Astrocyte (in vitro differentiated cells and primary cell): ENCODE measurements at regions not wholly inside any gene's neighbourhood (a gene's known extent, or its start where the extent isn't known, plus 50 kb on each side); places are given as distances from the start of the nearest gene placed in this dataset.

ENCODE experiments used
- EZH2 ChIP-seq: IDR thresholded peaks from 2 replicates; pipeline ENCODE4 v1.6.1; 2012; ENCODE audit warnings: mild to moderate bottlenecking, low read length, inconsistent platforms; ENCODE audit not compliant: insufficient read depth
- TF ChIP-seq, protein P1 (sequence below): IDR thresholded peaks from 2 replicates; pipeline ENCODE4 v1.5.1; 2011; ENCODE audit warnings: low read depth, mild to moderate bottlenecking, inconsistent platforms, low read length, moderate library complexity; ENCODE audit not compliant: insufficient read depth

DNA sequence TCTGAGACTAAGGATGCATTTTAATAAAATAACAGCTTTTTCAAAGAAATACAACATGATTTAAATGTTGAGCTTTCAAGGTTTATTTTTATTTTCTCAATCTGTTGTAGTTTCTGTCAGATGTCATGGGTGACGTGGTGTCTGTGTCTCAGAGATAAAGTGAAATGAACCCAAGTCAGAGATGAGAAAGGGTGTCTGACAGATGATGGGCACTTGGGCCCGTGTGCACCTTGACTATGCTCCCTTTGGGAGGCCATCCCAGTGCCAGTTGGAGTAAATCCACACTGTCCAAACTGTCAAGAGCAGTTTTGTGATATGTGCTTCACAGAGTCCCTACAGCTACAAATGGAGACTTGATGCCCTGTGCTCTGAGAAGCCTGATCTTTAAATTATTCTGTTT lies 536.9 kb upstream of the FAM174A start:
- TF ChIP-seq, protein P1, sequence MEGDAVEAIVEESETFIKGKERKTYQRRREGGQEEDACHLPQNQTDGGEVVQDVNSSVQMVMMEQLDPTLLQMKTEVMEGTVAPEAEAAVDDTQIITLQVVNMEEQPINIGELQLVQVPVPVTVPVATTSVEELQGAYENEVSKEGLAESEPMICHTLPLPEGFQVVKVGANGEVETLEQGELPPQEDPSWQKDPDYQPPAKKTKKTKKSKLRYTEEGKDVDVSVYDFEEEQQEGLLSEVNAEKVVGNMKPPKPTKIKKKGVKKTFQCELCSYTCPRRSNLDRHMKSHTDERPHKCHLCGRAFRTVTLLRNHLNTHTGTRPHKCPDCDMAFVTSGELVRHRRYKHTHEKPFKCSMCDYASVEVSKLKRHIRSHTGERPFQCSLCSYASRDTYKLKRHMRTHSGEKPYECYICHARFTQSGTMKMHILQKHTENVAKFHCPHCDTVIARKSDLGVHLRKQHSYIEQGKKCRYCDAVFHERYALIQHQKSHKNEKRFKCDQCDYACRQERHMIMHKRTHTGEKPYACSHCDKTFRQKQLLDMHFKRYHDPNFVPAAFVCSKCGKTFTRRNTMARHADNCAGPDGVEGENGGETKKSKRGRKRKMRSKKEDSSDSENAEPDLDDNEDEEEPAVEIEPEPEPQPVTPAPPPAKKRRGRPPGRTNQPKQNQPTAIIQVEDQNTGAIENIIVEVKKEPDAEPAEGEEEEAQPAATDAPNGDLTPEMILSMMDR, result no peak
- TF ChIP-seq EZH2, result no peak
